ENCODE measurements at regions not wholly inside any gene's neighbourhood (a gene's known extent, or its start where the extent isn't known, plus 50 kb on each side); places are given as distances from the start of the nearest gene placed in this dataset.

GRCh38 chr2:42964439-42965083 lies 172.2 kb upstream of the HAAO start:
- Histone ChIP-seq H3K27ac (ENCODE audit: low read depth, low read length) (peak overlapping the region; percentile 58), H3K4me1 (ENCODE audit: control insufficient read depth, insufficient read depth, low read length) (peaks cover 72% of the 10 kb centered on the region), H3K9me3 (ENCODE audit: control insufficient read depth, insufficient read depth, low read length) (no peaks in the 10 kb centered on the region), H3K36me3 (ENCODE audit: control insufficient read depth, insufficient read depth, low read length) (no peaks in the 10 kb centered on the region), H3K27me3 (ENCODE audit: control insufficient read depth, insufficient read depth, low read length) (peaks cover 3% of the 10 kb centered on the region), H3K4me3 (ENCODE audit: low read depth, low read length) (no peak overlapping the region)
- 48% methylated on average over 5 of the region's 6 CpGs for WGBS (ENCODE audit: insufficient coverage)
- peak in 1 of 6 donors; percentile 83 for DNase-seq (ENCODE audit: low read depth in 4 of 6, low spot score in 6 of 6)

DNA sequence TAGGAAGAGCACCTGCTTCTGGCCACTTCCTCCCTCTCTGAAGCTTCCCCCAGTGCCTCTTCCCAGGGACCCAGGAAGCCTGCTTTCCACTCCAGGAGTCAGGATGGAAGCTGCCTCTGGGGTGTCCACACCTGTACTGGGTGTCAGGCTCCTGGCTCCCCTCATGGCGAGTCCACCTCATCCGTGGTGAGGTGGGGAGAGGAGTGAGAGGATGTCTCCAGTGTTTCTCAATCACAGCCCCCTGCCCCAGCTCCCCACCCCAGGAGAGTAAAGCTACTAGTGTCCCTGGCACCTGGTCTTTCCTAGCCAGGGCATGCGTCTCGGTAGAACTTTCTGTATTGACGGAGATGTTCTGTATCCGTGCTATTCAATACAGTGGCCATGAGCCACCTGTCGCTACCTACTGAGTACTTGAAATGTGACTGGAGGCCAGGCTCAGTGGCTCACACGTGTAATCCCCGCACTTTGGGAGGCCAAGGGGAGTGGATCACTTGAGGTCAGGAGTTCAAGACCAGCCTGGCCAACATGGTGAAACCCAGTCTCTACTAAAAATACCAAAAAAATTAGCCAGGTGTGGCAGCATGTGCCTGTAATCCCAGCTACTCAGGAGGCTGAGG lies 171.2 kb upstream of the HAAO start:
- Histone ChIP-seq H3K36me3 (ENCODE audit: control insufficient read depth, insufficient read depth, low read length) (no peaks in the 10 kb centered on the region), H3K4me1 (ENCODE audit: control insufficient read depth, insufficient read depth, low read length) (peaks cover 77% of the 10 kb centered on the region), H3K27me3 (ENCODE audit: control insufficient read depth, insufficient read depth, low read length) (peaks cover 3% of the 10 kb centered on the region), H3K4me3 (ENCODE audit: low read depth, low read length) (no peak overlapping the region), H3K27ac (ENCODE audit: low read depth, low read length) (peak overlapping the region; percentile 87), H3K9me3 (ENCODE audit: control insufficient read depth, insufficient read depth, low read length) (no peaks in the 10 kb centered on the region)
- WGBS (ENCODE audit: insufficient coverage) = 98% methylated on average over 5 of the region's 9 CpGs
- DNase-seq (ENCODE audit: low read depth in 4 of 6, low spot score in 6 of 6) = no peak

GRCh38 chr2:42962508-42962953 lies 170.1 kb upstream of the HAAO start:
- H3K4me1 ChIP-seq (ENCODE audit: control insufficient read depth, insufficient read depth, low read length) = peaks cover 78% of the 10 kb centered on the region
- H3K4me3 ChIP-seq (ENCODE audit: low read depth, low read length) = no peak overlapping the region
- DNase-seq (ENCODE audit: low read depth in 4 of 6, low spot score in 6 of 6) = peak in 1 of 6 donors; percentile 50
- H3K9me3 ChIP-seq (ENCODE audit: control insufficient read depth, insufficient read depth, low read length) = no peaks in the 10 kb centered on the region
- H3K36me3 ChIP-seq (ENCODE audit: control insufficient read depth, insufficient read depth, low read length) = no peaks in the 10 kb centered on the region
- peak overlapping the region; percentile 87 for H3K27ac ChIP-seq (ENCODE audit: low read depth, low read length)
- H3K27me3 ChIP-seq (ENCODE audit: control insufficient read depth, insufficient read depth, low read length) = peaks cover 3% of the 10 kb centered on the region
- 40% methylated on average over 8 of the region's 12 CpGs for WGBS (ENCODE audit: insufficient coverage)

- DNase-seq (ENCODE audit: low read depth in 4 of 6, low spot score in 6 of 6) = no peak
- peaks cover 80% of the 10 kb centered on the region for H3K4me1 ChIP-seq (ENCODE audit: control insufficient read depth, insufficient read depth, low read length)
- H3K36me3 ChIP-seq (ENCODE audit: control insufficient read depth, insufficient read depth, low read length) = no peaks in the 10 kb centered on the region
- no peak overlapping the region for H3K4me3 ChIP-seq (ENCODE audit: low read depth, low read length)
- WGBS (ENCODE audit: insufficient coverage) = 0% methylated on average over 1 of the region's 7 CpGs
- H3K27me3 ChIP-seq (ENCODE audit: control insufficient read depth, insufficient read depth, low read length) = peaks cover 3% of the 10 kb centered on the region
- peak overlapping the region; percentile 87 for H3K27ac ChIP-seq (ENCODE audit: low read depth, low read length)
- H3K9me3 ChIP-seq (ENCODE audit: control insufficient read depth, insufficient read depth, low read length) = no peaks in the 10 kb centered on the region
Observed at GRCh38 chr2:42961961-42962360, 169.6 kb upstream of the HAAO start.

DNA sequence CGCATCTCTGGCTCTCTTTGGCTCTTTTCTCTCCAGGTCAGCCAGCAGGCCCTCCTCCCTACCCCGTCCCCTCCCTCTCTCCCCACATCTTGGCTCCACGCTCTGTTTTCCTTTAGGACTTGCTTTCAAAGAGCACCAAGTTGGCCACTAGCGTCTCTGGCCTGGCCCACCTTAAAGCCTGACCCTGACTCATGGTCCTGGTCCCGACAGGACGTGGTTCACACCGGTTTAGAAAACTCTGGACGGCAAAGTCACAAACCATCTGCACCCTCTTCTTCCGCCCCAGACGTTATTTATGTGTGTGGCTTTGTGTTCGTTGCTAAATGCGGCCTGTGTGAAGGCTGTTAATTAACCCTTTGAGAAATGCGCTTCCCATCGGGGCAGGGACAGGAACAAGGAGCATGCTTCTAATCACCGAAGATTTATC lies 169.0 kb upstream of the HAAO start:
- peaks cover 3% of the 10 kb centered on the region for H3K27me3 ChIP-seq (ENCODE audit: control insufficient read depth, insufficient read depth, low read length)
- H3K4me1 ChIP-seq (ENCODE audit: control insufficient read depth, insufficient read depth, low read length) = peaks cover 80% of the 10 kb centered on the region
- DNase-seq (ENCODE audit: low read depth in 4 of 6, low spot score in 6 of 6) = peak in 3 of 6 donors; percentile 61 to 85 (median 78)
- H3K36me3 ChIP-seq (ENCODE audit: control insufficient read depth, insufficient read depth, low read length) = no peaks in the 10 kb centered on the region
- no peaks in the 10 kb centered on the region for H3K9me3 ChIP-seq (ENCODE audit: control insufficient read depth, insufficient read depth, low read length)
- 28% methylated on average over 8 of the region's 15 CpGs for WGBS (ENCODE audit: insufficient coverage)
- H3K27ac ChIP-seq (ENCODE audit: low read depth, low read length) = peak overlapping the region; percentile 87
- H3K4me3 ChIP-seq (ENCODE audit: low read depth, low read length) = no peak overlapping the region

- Histone ChIP-seq H3K27me3 (ENCODE audit: control insufficient read depth, insufficient read depth, low read length) (peaks cover 3% of the 10 kb centered on the region), H3K27ac (ENCODE audit: low read depth, low read length) (peak overlapping the region; percentile 87), H3K4me3 (ENCODE audit: low read depth, low read length) (no peak overlapping the region), H3K4me1 (ENCODE audit: control insufficient read depth, insufficient read depth, low read length) (peaks cover 80% of the 10 kb centered on the region), H3K9me3 (ENCODE audit: control insufficient read depth, insufficient read depth, low read length) (no peaks in the 10 kb centered on the region), H3K36me3 (ENCODE audit: control insufficient read depth, insufficient read depth, low read length) (no peaks in the 10 kb centered on the region)
- 45% methylated on average over 5 of the region's 6 CpGs for WGBS (ENCODE audit: insufficient coverage)
- no peak for DNase-seq (ENCODE audit: low read depth in 4 of 6, low spot score in 6 of 6)
Observed at GRCh38 chr2:42960842-42961180, 168.4 kb upstream of the HAAO start.

- peak overlapping the region; percentile 87 for H3K27ac ChIP-seq (ENCODE audit: low read depth, low read length)
- no peak for DNase-seq (ENCODE audit: low read depth in 4 of 6, low spot score in 6 of 6)
- no peaks in the 10 kb centered on the region for H3K9me3 ChIP-seq (ENCODE audit: control insufficient read depth, insufficient read depth, low read length)
- WGBS (ENCODE audit: insufficient coverage) = 86% methylated on average over 5 of the region's 10 CpGs
- no peak overlapping the region for H3K4me3 ChIP-seq (ENCODE audit: low read depth, low read length)
- no peaks in the 10 kb centered on the region for H3K36me3 ChIP-seq (ENCODE audit: control insufficient read depth, insufficient read depth, low read length)
- peaks cover 3% of the 10 kb centered on the region for H3K27me3 ChIP-seq (ENCODE audit: control insufficient read depth, insufficient read depth, low read length)
- H3K4me1 ChIP-seq (ENCODE audit: control insufficient read depth, insufficient read depth, low read length) = peaks cover 80% of the 10 kb centered on the region
Observed at GRCh38 chr2:42960002-42960841, 167.8 kb upstream of the HAAO start.

DNA sequence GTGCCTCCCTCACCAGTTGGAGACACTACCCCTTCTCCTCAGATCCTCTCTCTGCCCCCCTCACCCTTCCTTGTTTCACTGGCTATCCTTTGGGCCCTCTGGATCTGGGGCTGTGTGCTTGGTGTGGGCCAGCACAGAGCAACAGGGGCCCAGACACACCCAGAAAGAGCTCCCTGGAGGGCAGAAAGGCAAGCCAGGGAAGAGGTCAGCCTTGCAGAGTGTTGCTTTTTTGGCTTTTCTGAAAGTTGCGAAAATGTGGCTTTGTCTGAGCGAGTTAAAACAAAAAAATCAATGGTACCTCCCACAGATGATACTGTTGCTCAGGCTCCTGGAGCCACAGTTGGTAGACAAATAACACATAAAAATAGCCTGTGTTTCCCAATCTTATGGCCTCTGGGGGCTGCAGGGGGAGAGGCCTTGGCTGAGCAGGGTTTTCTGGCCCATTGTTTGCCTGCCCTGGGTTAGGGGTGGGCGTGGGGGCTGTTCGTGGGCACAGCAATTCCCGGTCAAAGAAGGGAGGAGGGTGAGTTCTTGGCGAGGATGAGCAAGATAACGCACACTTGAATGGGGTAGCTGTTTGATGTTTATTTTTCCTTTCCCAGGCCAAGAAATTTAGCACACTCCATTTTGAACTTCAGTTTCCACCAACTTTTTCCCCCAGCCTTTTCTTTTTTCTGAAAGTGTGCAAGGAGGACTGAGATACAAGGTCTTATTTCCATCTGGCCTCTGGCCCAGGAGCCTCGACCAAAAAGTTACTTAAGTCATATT lies 167.0 kb upstream of the HAAO start:
- no peak for DNase-seq (ENCODE audit: low read depth in 4 of 6, low spot score in 6 of 6)
- WGBS (ENCODE audit: insufficient coverage) = 41% methylated on average over 3 of the region's 8 CpGs
- Histone ChIP-seq H3K9me3 (ENCODE audit: control insufficient read depth, insufficient read depth, low read length) (no peaks in the 10 kb centered on the region), H3K27ac (ENCODE audit: low read depth, low read length) (peak overlapping the region; percentile 87), H3K4me1 (ENCODE audit: control insufficient read depth, insufficient read depth, low read length) (peaks cover 76% of the 10 kb centered on the region), H3K4me3 (ENCODE audit: low read depth, low read length) (no peak overlapping the region), H3K36me3 (ENCODE audit: control insufficient read depth, insufficient read depth, low read length) (no peaks in the 10 kb centered on the region), H3K27me3 (ENCODE audit: control insufficient read depth, insufficient read depth, low read length) (peaks cover 3% of the 10 kb centered on the region)

- Histone ChIP-seq H3K27ac (ENCODE audit: low read depth, low read length) (peak overlapping the region; percentile 87), H3K27me3 (ENCODE audit: control insufficient read depth, insufficient read depth, low read length) (peaks cover 3% of the 10 kb centered on the region), H3K4me1 (ENCODE audit: control insufficient read depth, insufficient read depth, low read length) (peaks cover 74% of the 10 kb centered on the region), H3K9me3 (ENCODE audit: control insufficient read depth, insufficient read depth, low read length) (no peaks in the 10 kb centered on the region), H3K36me3 (ENCODE audit: control insufficient read depth, insufficient read depth, low read length) (no peaks in the 10 kb centered on the region), H3K4me3 (ENCODE audit: low read depth, low read length) (no peak overlapping the region)
- DNase-seq (ENCODE audit: low read depth in 4 of 6, low spot score in 6 of 6) = no peak
- 91% methylated on average over 10 of the region's 10 CpGs for WGBS (ENCODE audit: insufficient coverage)
Observed at GRCh38 chr2:42958741-42959233, 166.4 kb upstream of the HAAO start.

All from spinal cord (tissue), 9 donors.